ENCODE measurements at regions not wholly inside any gene's neighbourhood (a gene's known extent, or its start where the extent isn't known, plus 50 kb on each side); places are given as distances from the start of the nearest gene placed in this dataset.

DNA sequence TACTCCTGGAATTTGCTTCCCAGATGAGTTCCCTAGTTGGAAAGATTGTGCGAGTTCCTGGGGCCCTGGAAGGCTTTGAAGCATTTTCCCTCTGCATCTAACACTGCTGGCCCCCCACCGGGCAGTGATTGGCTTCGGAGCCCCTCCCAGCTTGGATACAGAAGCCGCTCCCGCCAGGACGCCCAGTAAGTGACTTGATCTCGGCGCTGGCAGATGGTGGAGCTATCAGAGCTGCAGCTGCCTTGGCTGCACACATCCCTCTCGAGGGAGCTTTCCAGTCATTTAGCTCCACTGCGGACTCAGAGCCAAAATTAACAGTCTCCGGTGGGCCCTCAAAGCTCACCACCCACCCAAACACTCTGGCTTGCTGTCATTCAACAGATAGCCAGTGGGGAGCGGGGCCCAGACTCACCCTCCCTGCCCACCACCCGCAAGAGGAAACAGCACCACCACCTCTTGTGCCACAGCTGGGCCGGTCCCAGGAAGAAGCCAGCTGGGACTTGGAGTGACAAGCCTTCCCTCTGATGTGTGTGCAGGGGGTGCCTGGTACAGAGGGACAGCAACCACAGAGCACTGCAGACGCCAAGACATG is 162.3 kb downstream of the TRIM29 start:
- Mint-ChIP-seq H3K4me3 (no peak overlapping the region), H3K36me3 (ENCODE audit: low read depth) (no peaks in the 10 kb centered on the region), H3K27me3 (peaks cover 19% of the 10 kb centered on the region), H3K27ac (no peak overlapping the region), H3K9me3 (no peaks in the 10 kb centered on the region), H3K4me1 (ENCODE audit: low read depth) (no peaks in the 10 kb centered on the region)
- H3K9me3 ChIP-seq (ENCODE audit: control insufficient read depth in 1 of 2, insufficient read depth in 1 of 2, low read length in 2 of 2): peaks cover 0 to 13% of the 10 kb centered on the region in 2 experiments
- TF ChIP-seq, protein P1, sequence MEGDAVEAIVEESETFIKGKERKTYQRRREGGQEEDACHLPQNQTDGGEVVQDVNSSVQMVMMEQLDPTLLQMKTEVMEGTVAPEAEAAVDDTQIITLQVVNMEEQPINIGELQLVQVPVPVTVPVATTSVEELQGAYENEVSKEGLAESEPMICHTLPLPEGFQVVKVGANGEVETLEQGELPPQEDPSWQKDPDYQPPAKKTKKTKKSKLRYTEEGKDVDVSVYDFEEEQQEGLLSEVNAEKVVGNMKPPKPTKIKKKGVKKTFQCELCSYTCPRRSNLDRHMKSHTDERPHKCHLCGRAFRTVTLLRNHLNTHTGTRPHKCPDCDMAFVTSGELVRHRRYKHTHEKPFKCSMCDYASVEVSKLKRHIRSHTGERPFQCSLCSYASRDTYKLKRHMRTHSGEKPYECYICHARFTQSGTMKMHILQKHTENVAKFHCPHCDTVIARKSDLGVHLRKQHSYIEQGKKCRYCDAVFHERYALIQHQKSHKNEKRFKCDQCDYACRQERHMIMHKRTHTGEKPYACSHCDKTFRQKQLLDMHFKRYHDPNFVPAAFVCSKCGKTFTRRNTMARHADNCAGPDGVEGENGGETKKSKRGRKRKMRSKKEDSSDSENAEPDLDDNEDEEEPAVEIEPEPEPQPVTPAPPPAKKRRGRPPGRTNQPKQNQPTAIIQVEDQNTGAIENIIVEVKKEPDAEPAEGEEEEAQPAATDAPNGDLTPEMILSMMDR (IDR thresholded peaks at IDR 0.05): no peak
- no peak overlapping the region for H3K4me3 ChIP-seq (ENCODE audit: low read length)
- POLR2A ChIA-PET: no interaction called here
- H3K27ac ChIP-seq (ENCODE audit: low read depth in 1 of 2, low read length in 2 of 2): no peak overlapping the region
- intact Hi-C loops (cut with DNase I, micrococcal nuclease): no loop called here
- no peaks in the 10 kb centered on the region for H3K36me3 ChIP-seq (ENCODE audit: insufficient read depth, low read length)
- no peaks in the 10 kb centered on the region for H3K4me1 ChIP-seq (ENCODE audit: insufficient read depth, low read length)
- DNase-seq (no peak), ATAC-seq (ENCODE audit: poor library complexity) (no peak)
- CTCF ChIA-PET: no interaction called here
- H3K27me3 ChIP-seq (ENCODE audit: control insufficient read depth in 1 of 2, insufficient read depth in 2 of 2, low read length in 2 of 2): peaks cover 6 to 7% of the 10 kb centered on the region in 2 experiments

DNA sequence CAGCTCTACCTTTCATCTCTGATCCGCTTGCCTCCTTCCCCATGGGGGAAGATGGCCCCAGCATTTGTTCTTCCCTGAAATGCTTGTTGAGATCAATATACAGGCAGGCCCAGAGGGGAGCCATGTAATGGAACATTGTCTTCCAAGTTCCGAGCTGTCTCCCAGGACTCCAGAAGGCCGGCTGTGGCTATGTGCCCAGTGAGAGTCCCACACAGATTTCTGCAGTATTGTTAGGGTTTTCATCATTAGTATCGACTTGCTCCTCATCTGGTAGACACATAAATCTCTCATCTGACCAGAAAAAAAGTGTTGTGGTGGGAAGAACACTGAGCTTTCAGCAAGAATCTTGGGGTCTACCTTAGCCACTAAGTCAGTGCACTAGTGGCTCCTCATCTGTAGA is 163.4 kb downstream of the TRIM29 start:
- POLR2A ChIA-PET: no interaction called here
- Histone ChIP-seq H3K27me3 (ENCODE audit: control insufficient read depth in 1 of 2, insufficient read depth in 2 of 2, low read length in 2 of 2) (peaks cover 6 to 7% of the 10 kb centered on the region in 2 experiments), H3K4me3 (ENCODE audit: low read length) (no peak overlapping the region), H3K36me3 (ENCODE audit: insufficient read depth, low read length) (no peaks in the 10 kb centered on the region), H3K9me3 (ENCODE audit: control insufficient read depth in 1 of 2, insufficient read depth in 1 of 2, low read length in 2 of 2) (peaks cover 0 to 13% of the 10 kb centered on the region in 2 experiments), H3K27ac (ENCODE audit: low read depth in 1 of 2, low read length in 2 of 2) (no peak overlapping the region), H3K4me1 (ENCODE audit: insufficient read depth, low read length) (no peaks in the 10 kb centered on the region)
- ATAC-seq (ENCODE audit: poor library complexity) (no peak), DNase-seq (no peak)
- no peaks in the 10 kb centered on the region for H3K9me3 Mint-ChIP-seq
- H3K36me3 Mint-ChIP-seq (ENCODE audit: low read depth): no peaks in the 10 kb centered on the region
- H3K27me3 Mint-ChIP-seq: peaks cover 22% of the 10 kb centered on the region
- H3K4me1 Mint-ChIP-seq (ENCODE audit: low read depth): no peaks in the 10 kb centered on the region
- no peak overlapping the region for H3K27ac Mint-ChIP-seq
- H3K4me3 Mint-ChIP-seq: no peak overlapping the region
- TF ChIP-seq, protein P1 (IDR thresholded peaks at IDR 0.05): no peak
- CTCF ChIA-PET: no interaction called here
- intact Hi-C loops (cut with DNase I, micrococcal nuclease): no loop called here

DNA sequence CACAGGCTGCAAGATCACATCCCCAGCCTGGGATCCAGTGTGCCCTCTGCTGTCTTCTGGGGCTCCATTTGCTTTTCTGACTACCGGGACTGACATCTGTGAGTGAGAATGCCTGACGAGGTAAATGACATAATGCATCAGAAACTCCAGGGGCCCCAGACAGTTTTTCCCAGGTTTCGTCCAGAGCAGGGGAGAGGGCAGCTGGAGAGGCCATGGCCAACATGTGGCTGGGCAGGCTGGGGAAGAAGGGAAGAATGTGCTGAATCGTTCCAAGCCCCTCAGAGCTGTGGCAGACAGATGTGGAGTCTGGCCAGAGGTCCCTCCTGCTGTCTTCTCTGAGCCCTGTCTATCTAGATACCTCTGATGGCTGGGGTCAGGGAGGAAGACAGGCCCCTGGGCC is 163.9 kb downstream of the TRIM29 start:
- POLR2A ChIA-PET: no interaction called here
- Histone ChIP-seq H3K9me3 (ENCODE audit: control insufficient read depth in 1 of 2, insufficient read depth in 1 of 2, low read length in 2 of 2) (peaks cover 0 to 13% of the 10 kb centered on the region in 2 experiments), H3K4me3 (ENCODE audit: low read length) (no peak overlapping the region), H3K36me3 (ENCODE audit: insufficient read depth, low read length) (no peaks in the 10 kb centered on the region), H3K27ac (ENCODE audit: low read depth in 1 of 2, low read length in 2 of 2) (no peak overlapping the region), H3K4me1 (ENCODE audit: insufficient read depth, low read length) (no peaks in the 10 kb centered on the region), H3K27me3 (ENCODE audit: control insufficient read depth in 1 of 2, insufficient read depth in 2 of 2, low read length in 2 of 2) (peaks cover 6 to 7% of the 10 kb centered on the region in 2 experiments)
- Mint-ChIP-seq H3K27ac (no peak overlapping the region), H3K36me3 (ENCODE audit: low read depth) (no peaks in the 10 kb centered on the region), H3K27me3 (peaks cover 22% of the 10 kb centered on the region), H3K4me1 (ENCODE audit: low read depth) (no peaks in the 10 kb centered on the region), H3K4me3 (no peak overlapping the region), H3K9me3 (no peaks in the 10 kb centered on the region)
- TF ChIP-seq, protein P1 (IDR thresholded peaks at IDR 0.05): no peak
- ATAC-seq (ENCODE audit: poor library complexity): no peak
- intact Hi-C loops (cut with DNase I, micrococcal nuclease): no loop called here
- DNase-seq: no peak
- CTCF ChIA-PET: no interaction called here
